NCI-H446 treated with DMSO at 0.1 percent for 48 hours (cell line): ENCODE measurements at regions not wholly inside any gene's neighbourhood (a gene's known extent, or its start where the extent isn't known, plus 50 kb on each side); places are given as distances from the start of the nearest gene placed in this dataset.
"Not testable (repeated sequence)": the region's sequence is repeated elsewhere in the genome, so short reads cannot be mapped to it uniquely, and the experiment has no call there.

ENCODE experiments used
- DNase-seq: peaks from one replicate; lab custom pipeline; 2025; lab: John Stamatoyannopoulos, UW

- DNase-seq = no peak
Observed at GRCh38 chr13:80074143-80074752, 266.7 kb downstream of the SPRY2 start.

- no peak for DNase-seq
Observed at GRCh38 chr13:80072231-80072630, 268.7 kb downstream of the SPRY2 start.

- DNase-seq = no peak
Observed at GRCh38 chr13:80070024-80070703, 270.8 kb downstream of the SPRY2 start.

- DNase-seq = no peak
Observed at GRCh38 chr13:80069374-80069773, 271.6 kb downstream of the SPRY2 start.

GRCh38 chr13:80065996-80066395 is 274.9 kb downstream of the SPRY2 start:
- no peak for DNase-seq

DNA sequence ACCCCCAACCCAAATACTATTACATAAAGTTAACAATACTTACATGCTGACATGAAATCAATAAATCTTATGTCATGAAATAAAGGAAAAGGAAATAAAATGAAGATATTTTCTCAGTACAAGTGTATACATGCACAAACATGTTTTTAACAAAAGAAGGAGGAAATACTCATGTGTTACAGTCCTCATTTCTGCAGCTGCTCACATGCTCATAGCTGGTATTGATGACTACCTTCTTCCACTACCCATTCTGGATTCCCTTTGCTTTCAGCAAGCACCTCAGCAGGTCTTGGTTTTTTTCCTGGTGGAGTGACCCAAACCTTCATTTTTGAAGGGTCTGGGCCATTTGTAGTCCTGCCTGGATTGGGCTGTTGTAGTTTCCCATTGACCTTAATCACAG is 278.5 kb downstream of the SPRY2 start:
- DNase-seq = not testable (repeated sequence)

GRCh38 chr13:80059789-80060188 is 281.1 kb downstream of the SPRY2 start:
- no peak for DNase-seq

DNA sequence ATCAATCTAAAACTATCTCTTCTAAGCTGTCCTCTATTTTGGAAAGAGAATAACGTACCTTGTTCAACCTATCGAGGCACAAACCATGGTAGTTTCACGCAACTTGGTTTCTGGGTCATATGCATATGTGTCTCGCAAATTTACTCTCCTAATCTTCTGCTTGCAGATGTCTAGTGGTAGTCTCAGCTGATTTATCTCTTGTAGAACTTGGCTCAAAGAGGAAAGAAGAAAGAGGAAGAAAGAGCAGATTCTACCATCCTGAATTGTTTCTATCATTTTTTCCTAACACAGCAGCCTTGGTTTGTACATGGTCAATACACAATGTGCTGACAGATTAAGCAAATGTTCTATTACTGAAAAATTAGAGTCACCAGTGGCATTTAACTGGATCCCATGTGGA is 282.3 kb downstream of the SPRY2 start:
- DNase-seq = no peak

- no peak for DNase-seq
Observed at GRCh38 chr13:80055847-80056246, 285.1 kb downstream of the SPRY2 start.

DNA sequence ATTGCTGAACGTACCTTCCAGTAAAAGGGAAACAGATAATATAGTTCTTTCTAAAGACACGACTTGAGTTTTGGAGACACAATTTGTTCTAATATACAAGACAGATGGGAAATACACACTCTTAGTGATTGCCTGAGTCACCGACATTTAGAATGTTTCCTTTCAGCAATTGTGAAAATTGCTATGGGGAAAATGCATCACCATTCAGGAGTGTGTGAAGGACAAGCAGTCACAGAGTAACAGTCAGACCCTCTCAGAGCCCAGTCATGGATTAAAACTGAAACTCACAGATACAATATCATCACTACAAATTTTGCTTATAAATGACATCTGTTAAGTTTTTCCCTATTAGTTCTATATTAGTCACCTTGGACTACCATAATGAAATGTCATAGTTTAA is 286.1 kb downstream of the SPRY2 start:
- no peak for DNase-seq

DNA sequence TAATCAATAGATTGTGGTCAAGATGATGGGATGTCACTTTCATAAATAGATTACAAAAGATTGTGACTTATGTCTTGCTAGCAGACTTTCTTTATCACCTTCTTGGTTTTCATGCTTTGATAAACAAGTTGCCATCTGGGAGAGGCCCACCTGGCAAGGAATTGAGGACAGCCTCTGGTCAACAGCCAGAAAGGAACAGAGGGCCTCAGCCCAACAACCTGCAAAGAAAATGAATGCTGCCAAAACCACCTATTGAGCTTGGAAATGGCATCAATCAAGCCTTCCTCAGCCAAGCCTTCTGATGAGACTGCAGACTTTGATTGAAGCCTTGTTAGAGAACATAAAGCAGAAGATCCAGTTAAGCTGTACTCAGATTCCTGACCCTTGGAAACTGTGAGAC is 288.6 kb downstream of the SPRY2 start:
- DNase-seq = no peak

DNA sequence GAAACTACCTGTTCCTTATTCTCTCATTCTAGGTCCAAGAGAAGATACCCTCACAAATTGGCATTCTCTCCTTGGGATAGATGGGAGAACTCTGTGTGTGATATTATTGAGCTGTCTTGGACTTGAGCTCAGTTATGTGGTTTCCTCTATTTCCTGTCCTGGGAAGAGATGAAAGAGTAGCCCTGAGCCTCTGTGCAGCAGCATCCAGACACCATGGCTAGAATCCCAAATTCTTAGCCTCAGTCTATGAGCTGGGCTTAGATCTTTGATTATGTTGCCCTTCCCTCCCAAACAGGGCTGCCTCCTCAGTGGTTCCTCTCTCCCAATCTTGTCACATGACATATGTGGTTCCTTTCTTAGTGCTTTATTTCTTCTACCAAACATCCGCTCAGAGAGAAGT is 290.7 kb downstream of the SPRY2 start:
- no peak for DNase-seq

DNA sequence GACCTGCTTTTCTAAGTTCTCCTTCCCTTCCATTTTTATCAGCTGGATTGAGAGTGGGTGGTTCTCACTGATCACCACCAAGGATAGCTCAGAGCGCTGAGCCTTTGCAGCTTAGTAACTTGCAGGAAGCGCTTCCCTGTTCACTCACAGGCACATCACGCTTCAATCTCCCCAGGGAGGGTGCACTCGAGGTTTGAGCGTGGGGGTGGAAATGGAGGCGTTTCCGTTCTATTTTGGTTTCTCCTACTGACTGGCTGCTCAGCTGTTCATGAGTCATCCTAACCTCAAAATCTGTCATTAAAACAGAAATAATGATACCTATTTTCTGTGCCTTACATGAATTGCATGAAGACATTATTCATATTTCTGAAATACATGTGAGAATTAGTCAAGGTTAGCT is 292.1 kb downstream of the SPRY2 start:
- no peak for DNase-seq

- DNase-seq = no peak
Observed at GRCh38 chr13:80048030-80048429, 292.9 kb downstream of the SPRY2 start.

- no peak for DNase-seq
Observed at GRCh38 chr13:80047406-80047805, 293.5 kb downstream of the SPRY2 start.

DNA sequence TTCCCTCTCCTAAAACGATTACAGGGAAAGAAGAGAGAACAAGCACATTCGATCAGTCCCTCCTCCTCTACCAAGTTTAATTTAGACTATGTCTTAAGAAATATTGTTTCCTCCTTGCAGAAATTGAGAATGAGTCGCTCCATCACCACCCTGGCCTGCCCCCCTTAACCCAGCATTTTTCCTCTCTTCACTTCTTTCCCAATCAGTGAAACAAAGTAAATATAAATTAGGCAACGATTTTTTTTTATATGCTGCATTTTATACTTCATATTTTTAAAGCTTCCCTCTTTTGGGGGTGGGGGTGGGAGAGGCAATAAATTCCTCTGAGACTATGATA is 300.0 kb downstream of the SPRY2 start:
- no peak for DNase-seq

DNA sequence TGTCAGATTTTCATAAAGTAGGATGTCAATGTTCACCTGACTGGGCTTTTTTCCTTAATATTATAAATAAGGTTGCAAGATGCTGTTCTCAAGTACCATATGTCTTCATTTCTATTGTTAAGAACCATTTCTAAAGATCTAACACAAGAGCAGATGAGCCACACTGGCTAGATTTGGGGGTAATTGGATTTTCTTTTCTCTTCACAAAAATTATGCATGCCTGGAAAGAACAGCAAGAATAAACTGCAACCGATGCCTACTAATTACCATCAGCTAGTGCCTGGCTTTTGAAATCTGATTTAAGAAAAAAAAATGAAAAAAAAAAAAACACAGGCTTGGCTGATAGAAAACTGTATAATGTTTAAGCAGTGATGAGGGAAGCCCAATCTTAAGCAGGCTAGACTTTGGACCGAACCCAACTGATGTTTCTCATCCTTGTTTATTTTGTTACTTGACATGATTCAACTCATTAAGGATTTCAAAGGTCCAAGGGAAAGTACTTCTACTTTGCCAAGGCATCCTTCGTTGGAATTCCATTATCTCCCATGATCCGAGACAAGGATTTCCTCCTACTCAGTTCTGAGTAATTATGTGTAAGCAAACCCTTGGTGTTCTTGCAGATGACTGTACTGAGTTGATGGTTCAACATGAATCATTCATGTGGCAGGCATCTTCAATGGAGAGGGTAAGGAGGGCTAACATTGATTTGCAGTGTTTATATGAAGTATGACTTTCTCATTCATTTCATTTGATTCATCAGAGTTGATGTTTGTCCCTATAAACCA is 300.5 kb downstream of the SPRY2 start:
- DNase-seq = no peak

DNA sequence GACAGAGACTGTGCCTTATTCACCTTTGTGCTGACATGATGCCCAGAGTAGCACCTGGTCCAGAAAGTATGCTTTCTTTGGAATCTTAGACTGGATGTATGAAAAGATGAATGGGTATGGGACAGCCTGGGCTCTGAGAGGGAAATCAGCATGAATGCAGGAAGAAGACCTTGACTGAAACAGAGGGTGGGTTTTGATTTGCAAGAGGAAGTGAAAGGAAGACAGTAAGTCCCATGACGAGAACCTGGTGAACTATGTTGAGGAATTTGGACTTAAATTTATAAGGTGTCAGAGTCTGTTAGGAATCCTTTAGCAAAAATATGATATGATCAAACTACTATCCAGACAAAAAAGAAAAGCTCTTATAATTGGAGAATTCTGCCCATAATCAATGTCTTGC is 301.9 kb downstream of the SPRY2 start:
- DNase-seq = no peak

DNA sequence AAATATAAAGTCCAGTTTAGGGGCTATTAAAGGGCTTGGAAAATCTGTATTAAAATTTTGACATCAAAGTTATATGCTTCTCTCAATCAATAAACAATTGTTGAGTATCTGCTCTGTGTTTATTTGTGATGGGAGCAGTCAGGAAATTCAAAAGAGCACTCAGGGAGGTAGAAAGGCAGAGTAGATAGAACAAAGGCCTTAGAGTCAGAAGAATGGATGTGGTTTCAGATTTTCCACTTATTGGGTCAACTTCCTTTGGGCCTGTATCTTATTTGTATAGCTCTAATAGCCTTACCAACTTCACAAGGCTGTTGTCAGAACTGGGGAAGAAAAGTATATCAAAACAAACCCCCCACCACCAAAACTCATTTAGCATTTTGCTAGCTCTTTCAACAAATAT is 302.6 kb downstream of the SPRY2 start:
- DNase-seq = no peak

DNA sequence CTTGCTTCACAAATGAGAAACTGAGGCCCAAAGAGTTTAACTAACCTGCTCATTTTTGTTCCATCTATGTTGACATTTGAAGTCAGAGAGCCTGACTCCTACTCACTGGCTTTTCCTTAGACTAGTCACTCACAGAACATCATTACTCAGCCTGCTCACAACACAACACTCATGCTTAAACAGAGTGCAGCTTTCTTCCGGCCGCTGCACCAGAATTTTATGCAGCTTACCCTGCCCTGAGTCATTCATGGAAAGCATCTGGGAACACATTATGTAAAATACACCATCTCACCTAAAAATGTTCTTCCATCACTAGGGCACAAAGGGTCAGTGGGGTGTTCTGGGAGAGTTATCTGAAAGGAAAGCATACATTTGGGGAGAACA is 303.4 kb downstream of the SPRY2 start:
- no peak for DNase-seq

- DNase-seq = no peak
Observed at GRCh38 chr13:80036845-80037504, 304.0 kb downstream of the SPRY2 start.

GRCh38 chr13:80035096-80035495 is 305.8 kb downstream of the SPRY2 start:
- DNase-seq = no peak

GRCh38 chr13:80033951-80034350 is 307.0 kb downstream of the SPRY2 start:
- DNase-seq = no peak
